ENCODE measurements at regions not wholly inside any gene's neighbourhood (a gene's known extent, or its start where the extent isn't known, plus 50 kb on each side); places are given as distances from the start of the nearest gene placed in this dataset.
A peak's percentile ranks its signal among the peaks of the same experiment; 100 is the strongest.

GRCh38 chr20:60518022-60518421 lies 559.8 kb downstream of the CDH26 start:
- intact Hi-C loops (cut with DNase I): no loop called here
- peaks cover 0 to 9% (median 0%) of the 10 kb centered on the region in 11 donors for H3K9me3 ChIP-seq
- ATAC-seq (no peak), DNase-seq (no peak)
- no peaks in the 10 kb centered on the region for H3K36me3 ChIP-seq
- no peak overlapping the region for H3K4me3 ChIP-seq
- WGBS, 2 donors: 77 to 80% methylated on average over 1 of the region's 1 CpG
- no peaks in the 10 kb centered on the region for H3K4me1 ChIP-seq
- TF ChIP-seq, protein P1, sequence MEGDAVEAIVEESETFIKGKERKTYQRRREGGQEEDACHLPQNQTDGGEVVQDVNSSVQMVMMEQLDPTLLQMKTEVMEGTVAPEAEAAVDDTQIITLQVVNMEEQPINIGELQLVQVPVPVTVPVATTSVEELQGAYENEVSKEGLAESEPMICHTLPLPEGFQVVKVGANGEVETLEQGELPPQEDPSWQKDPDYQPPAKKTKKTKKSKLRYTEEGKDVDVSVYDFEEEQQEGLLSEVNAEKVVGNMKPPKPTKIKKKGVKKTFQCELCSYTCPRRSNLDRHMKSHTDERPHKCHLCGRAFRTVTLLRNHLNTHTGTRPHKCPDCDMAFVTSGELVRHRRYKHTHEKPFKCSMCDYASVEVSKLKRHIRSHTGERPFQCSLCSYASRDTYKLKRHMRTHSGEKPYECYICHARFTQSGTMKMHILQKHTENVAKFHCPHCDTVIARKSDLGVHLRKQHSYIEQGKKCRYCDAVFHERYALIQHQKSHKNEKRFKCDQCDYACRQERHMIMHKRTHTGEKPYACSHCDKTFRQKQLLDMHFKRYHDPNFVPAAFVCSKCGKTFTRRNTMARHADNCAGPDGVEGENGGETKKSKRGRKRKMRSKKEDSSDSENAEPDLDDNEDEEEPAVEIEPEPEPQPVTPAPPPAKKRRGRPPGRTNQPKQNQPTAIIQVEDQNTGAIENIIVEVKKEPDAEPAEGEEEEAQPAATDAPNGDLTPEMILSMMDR (IDR thresholded peaks at IDR 0.05): no peak
- H3K27me3 ChIP-seq: peaks cover 0 to 11% (median 0%) of the 10 kb centered on the region in 7 donors
- H3K27ac ChIP-seq: no peak overlapping the region

DNA sequence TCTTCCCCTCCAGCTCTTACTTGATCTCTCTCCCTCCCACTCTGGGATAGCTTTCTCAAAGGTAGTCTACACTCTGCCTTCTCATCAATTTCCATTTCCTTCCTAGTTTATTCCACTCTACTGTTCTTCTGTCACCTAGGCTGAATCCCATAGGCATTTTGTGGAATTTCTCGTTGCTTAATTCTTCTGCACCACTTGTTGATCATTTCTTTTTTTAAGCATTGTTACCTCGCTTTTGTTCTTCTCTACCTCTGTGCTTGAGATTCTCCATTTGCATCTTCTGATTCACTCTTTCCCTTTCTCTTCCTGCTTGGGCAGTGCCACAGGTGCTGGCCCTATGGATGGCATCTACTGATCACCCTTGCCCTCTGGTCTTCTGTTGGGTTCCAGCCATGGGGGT lies 567.2 kb downstream of the CDH26 start:
- TF ChIP-seq, protein P1 (IDR thresholded peaks at IDR 0.05): no peak
- DNase-seq: no peak
- Histone ChIP-seq H3K4me1 (no peaks in the 10 kb centered on the region), H3K4me3 (no peak overlapping the region), H3K9me3 (no peaks in the 10 kb centered on the region), H3K27ac (no peak overlapping the region), H3K36me3 (no peaks in the 10 kb centered on the region), H3K27me3 (peaks cover 0 to 10% (median 0%) of the 10 kb centered on the region in 7 donors)
- intact Hi-C loops (cut with DNase I): no loop called here
- ATAC-seq: no peak
- WGBS, 2 donors: 88 to 91% methylated on average over 2 of the region's 2 CpGs

- Histone ChIP-seq H3K4me1 (no peaks in the 10 kb centered on the region), H3K9me3 (no peaks in the 10 kb centered on the region), H3K4me3 (no peak overlapping the region), H3K27ac (no peak overlapping the region), H3K36me3 (no peaks in the 10 kb centered on the region), H3K27me3 (peaks cover 0 to 10% (median 0%) of the 10 kb centered on the region in 7 donors)
- WGBS, 2 donors: 43 to 54% methylated on average over 7 of the region's 7 CpGs
- intact Hi-C loops (cut with DNase I): no loop called here
- TF ChIP-seq, protein P1 (IDR thresholded peaks at IDR 0.05): no peak
- DNase-seq (no peak), ATAC-seq (no peak)
Measured at GRCh38 chr20:60527656-60528055, 569.4 kb downstream of the CDH26 start.

DNA sequence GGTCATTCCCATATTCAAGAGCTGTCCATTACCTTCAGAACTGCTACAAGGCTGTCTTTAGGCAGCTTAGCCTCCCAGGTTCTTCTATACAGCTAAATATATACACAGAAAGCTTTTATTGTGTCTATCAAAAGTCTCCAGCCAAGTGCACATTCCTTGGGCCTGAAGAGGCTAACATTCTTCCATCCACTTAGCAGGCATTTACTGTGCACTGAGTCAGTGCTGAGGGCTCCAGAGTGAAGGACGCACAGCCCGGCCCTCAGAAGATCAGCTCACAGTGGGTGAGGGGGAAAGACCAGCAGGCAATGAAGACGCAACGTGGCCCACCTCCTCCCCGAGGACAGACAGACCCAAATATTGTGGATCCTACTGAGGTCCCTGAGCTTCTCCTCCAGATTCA lies 569.9 kb downstream of the CDH26 start:
- WGBS, 2 donors: 61 to 65% methylated on average over 5 of the region's 5 CpGs

More for the DNA sequence above, 569.9 kb downstream of the CDH26 start:
- DNase-seq: no peak
- peak in 1 of 8 donors; percentile 60 for ATAC-seq
- H3K27ac ChIP-seq: no peak overlapping the region
- H3K9me3 ChIP-seq: no peaks in the 10 kb centered on the region
- H3K27me3 ChIP-seq: peaks cover 0 to 10% (median 0%) of the 10 kb centered on the region in 7 donors
- no peaks in the 10 kb centered on the region for H3K4me1 ChIP-seq
- H3K4me3 ChIP-seq: no peak overlapping the region
- TF ChIP-seq, protein P1 (IDR thresholded peaks at IDR 0.05): no peak
- intact Hi-C loops (cut with DNase I): no loop called here
- no peaks in the 10 kb centered on the region for H3K36me3 ChIP-seq

Data from heart right ventricle (tissue), 16 donors.